Hepatocyte (in vitro differentiated cells): ENCODE measurements at regions not wholly inside any gene's neighbourhood (a gene's known extent, or its start where the extent isn't known, plus 50 kb on each side); places are given as distances from the start of the nearest gene placed in this dataset.

ENCODE experiments used
- EZH2 ChIP-seq: fragments of 200-600 bp; sonication (generic); IDR thresholded peaks from 2 replicates; pipeline ENCODE4 v1.6.1; 2016; ENCODE audit warnings: antibody characterized with exemption, mild to moderate bottlenecking, borderline replicate concordance
- EZH2phosphoT487 ChIP-seq: fragments of 200-600 bp; sonication (generic); IDR thresholded peaks from one replicate; pipeline ENCODE4 v1.6.1; 2018; ENCODE audit warnings: antibody characterized with exemption, mild to moderate bottlenecking, low read depth, moderate library complexity; ENCODE audit not compliant: unreplicated experiment, severe bottlenecking
- TF ChIP-seq, protein P1 (sequence below): fragments of 200-600 bp; sonication (generic); IDR thresholded peaks from 2 replicates; pipeline ENCODE4 v1.5.1; 2016; ENCODE audit warnings: antibody characterized with exemption, mild to moderate bottlenecking; ENCODE audit not compliant: poor library complexity

GRCh38 chr2:144832048-144832447, 312.1 kb upstream of the ZEB2 start:
- TF ChIP-seq, protein P1, sequence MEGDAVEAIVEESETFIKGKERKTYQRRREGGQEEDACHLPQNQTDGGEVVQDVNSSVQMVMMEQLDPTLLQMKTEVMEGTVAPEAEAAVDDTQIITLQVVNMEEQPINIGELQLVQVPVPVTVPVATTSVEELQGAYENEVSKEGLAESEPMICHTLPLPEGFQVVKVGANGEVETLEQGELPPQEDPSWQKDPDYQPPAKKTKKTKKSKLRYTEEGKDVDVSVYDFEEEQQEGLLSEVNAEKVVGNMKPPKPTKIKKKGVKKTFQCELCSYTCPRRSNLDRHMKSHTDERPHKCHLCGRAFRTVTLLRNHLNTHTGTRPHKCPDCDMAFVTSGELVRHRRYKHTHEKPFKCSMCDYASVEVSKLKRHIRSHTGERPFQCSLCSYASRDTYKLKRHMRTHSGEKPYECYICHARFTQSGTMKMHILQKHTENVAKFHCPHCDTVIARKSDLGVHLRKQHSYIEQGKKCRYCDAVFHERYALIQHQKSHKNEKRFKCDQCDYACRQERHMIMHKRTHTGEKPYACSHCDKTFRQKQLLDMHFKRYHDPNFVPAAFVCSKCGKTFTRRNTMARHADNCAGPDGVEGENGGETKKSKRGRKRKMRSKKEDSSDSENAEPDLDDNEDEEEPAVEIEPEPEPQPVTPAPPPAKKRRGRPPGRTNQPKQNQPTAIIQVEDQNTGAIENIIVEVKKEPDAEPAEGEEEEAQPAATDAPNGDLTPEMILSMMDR, result no peak
- no peak for TF ChIP-seq EZH2
- TF ChIP-seq EZH2phosphoT487, result no peak
